ENCODE measurements at regions not wholly inside any gene's neighbourhood (a gene's known extent, or its start where the extent isn't known, plus 50 kb on each side); places are given as distances from the start of the nearest gene placed in this dataset.

GRCh38 chr3:43867436-43868072, 176.8 kb downstream of the ABHD5 start:
- DNase-seq, result no peak

- no peak for DNase-seq
Measured at GRCh38 chr3:43869491-43869890, 178.8 kb downstream of the ABHD5 start.

- no peak for DNase-seq
Measured at GRCh38 chr3:43870120-43870519, 179.4 kb downstream of the ABHD5 start.

GRCh38 chr3:43870844-43871626, 180.3 kb downstream of the ABHD5 start:
- no peak for DNase-seq

- no peak for DNase-seq
Measured at GRCh38 chr3:43871627-43872245, 181.0 kb downstream of the ABHD5 start.

- DNase-seq, result no peak
Measured at GRCh38 chr3:43872301-43872700, 181.6 kb downstream of the ABHD5 start.

- no peak for DNase-seq
Measured at GRCh38 chr3:43872901-43873300, 182.2 kb downstream of the ABHD5 start.

GRCh38 chr3:43873723-43874122, 183.0 kb downstream of the ABHD5 start:
- DNase-seq, result no peak

GRCh38 chr3:43874290-43874689, 183.6 kb downstream of the ABHD5 start:
- DNase-seq, result no peak

- DNase-seq, result no peak
Measured at GRCh38 chr3:43874731-43875130, 184.0 kb downstream of the ABHD5 start.

GRCh38 chr3:43876648-43877047, 185.9 kb downstream of the ABHD5 start:
- no peak for DNase-seq

GRCh38 chr3:43879166-43879565, 188.4 kb downstream of the ABHD5 start:
- no peak for DNase-seq

GRCh38 chr3:43882976-43883680, 192.4 kb downstream of the ABHD5 start:
- DNase-seq, result no peak

- no peak for DNase-seq
Measured at GRCh38 chr3:43883729-43884396, 193.1 kb downstream of the ABHD5 start.

- DNase-seq, result no peak
Measured at GRCh38 chr3:43884581-43884980, 193.8 kb downstream of the ABHD5 start.

- no peak for DNase-seq
Measured at GRCh38 chr3:43885908-43886618, 195.3 kb downstream of the ABHD5 start.

GRCh38 chr3:43892061-43892460, 201.3 kb downstream of the ABHD5 start:
- DNase-seq, result no peak

- no peak for DNase-seq
Measured at GRCh38 chr3:43892526-43892925, 201.8 kb downstream of the ABHD5 start.

- no peak for DNase-seq
Measured at GRCh38 chr3:43893727-43894126, 203.0 kb downstream of the ABHD5 start.

- peak; percentile 71 for DNase-seq
Measured at GRCh38 chr3:43894176-43895049, 203.7 kb downstream of the ABHD5 start.

- DNase-seq, result no peak
Measured at GRCh38 chr3:43895573-43895972, 204.8 kb downstream of the ABHD5 start.

Measured in NCI-H774 (cell line).